Left lung (tissue), 4 donors: ENCODE measurements at regions not wholly inside any gene's neighbourhood (a gene's known extent, or its start where the extent isn't known, plus 50 kb on each side); places are given as distances from the start of the nearest gene placed in this dataset.
A peak's percentile ranks its signal among the peaks of the same experiment; 100 is the strongest.

Source experiments
- ATAC-seq: fragments of 200-7000 bp; cut with Tn5 transposase; one replicate; pipeline ENCODE4 v1.9.1; 2020; ENCODE audit warnings: moderate library complexity
- DNase-seq, 4 donors: peaks; one replicate each; pipeline ENCODE4 v3.0.0-alpha.2; 2013 to 2020
- H3K27ac ChIP-seq, 2 donors: fragments of 200-600 bp; sonication (generic) in 1 of 2; one replicate each; pipeline versions ENCODE4 v1.5.0 to v1.8.0; 2020 to 2021
- H3K27me3 ChIP-seq, 2 donors: fragments of 200-600 bp; sonication (generic) in 1 of 2; one replicate each; pipeline versions ENCODE4 v1.5.0 to v1.8.0; 2020 to 2021
- H3K36me3 ChIP-seq, 2 donors: fragments of 200-600 bp; sonication (generic) in 1 of 2; one replicate each; pipeline versions ENCODE4 v1.5.0 to v1.8.0; 2020 to 2021
- H3K4me1 ChIP-seq, 2 donors: fragments of 200-600 bp; one replicate each; pipeline ENCODE4 v1.8.0; 2021
- H3K4me3 ChIP-seq, 2 donors: fragments of 200-600 bp; sonication (generic) in 1 of 2; one replicate each; pipeline versions ENCODE4 v1.5.0 to v1.8.0; 2020 to 2021; ENCODE audit warnings: mild to moderate bottlenecking in 1 of 2
- H3K9me3 ChIP-seq, 2 donors: fragments of 200-600 bp; sonication (generic) in 1 of 2; one replicate each; pipeline versions ENCODE4 v1.5.0 to v1.8.0; 2020 to 2021
- CTCF ChIP-seq, 2 donors: fragments of 200-600 bp; sonication (generic) in 1 of 2; IDR thresholded peaks; one replicate each; pipeline versions ENCODE4 v1.5.0 to v1.8.0; 2021; ENCODE audit warnings: antibody characterized with exemption in 2 of 2
- intact Hi-C, 2 donors: fragments of 100-400 bp; cut with DNase I; formaldehyde crosslinking; loops; one replicate each; pipeline versions ENCODE4 v1.11.2 to v1.14.2; 2022
- donor health status: DM: no; HTN: yes; CAD: no.
- donor health status: DM: no; HTN: no; CAD: no.

DNA sequence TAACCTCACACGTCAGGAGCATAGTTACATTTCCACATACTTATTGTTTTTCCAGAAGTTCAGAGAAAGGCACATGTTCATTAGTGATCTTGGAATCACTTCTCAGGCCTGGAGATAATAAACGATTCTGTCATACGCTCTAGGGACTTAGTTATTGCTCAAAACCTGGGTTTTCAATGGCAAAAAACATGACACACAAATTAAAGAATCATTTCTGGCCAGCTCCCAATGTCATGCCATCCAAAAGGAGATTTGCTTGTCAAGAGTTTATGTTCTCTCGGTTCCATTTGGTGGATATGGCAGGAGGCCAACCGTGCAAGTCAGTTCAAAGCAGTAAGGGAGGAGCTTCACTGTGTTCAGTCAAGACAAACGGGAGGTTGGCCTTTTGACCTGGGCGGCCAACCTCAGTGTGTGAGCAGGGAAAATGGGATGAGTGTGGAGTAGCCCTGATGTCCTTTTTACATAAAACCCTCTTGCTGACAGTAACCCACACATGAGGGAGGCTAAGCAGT is 123.4 kb downstream of the NXNL2 start:
- H3K36me3 ChIP-seq: no peaks in the 10 kb centered on the region
- H3K27ac ChIP-seq: no peak overlapping the region
- DNase-seq (no peak), ATAC-seq (no peak)
- no peaks in the 10 kb centered on the region for H3K9me3 ChIP-seq
- H3K27me3 ChIP-seq: no peaks in the 10 kb centered on the region
- no peaks in the 10 kb centered on the region for H3K4me1 ChIP-seq
- intact Hi-C loops: no loop called here
- TF ChIP-seq CTCF (IDR thresholded peaks at IDR 0.05): no peak
- H3K4me3 ChIP-seq: no peak overlapping the region

DNA sequence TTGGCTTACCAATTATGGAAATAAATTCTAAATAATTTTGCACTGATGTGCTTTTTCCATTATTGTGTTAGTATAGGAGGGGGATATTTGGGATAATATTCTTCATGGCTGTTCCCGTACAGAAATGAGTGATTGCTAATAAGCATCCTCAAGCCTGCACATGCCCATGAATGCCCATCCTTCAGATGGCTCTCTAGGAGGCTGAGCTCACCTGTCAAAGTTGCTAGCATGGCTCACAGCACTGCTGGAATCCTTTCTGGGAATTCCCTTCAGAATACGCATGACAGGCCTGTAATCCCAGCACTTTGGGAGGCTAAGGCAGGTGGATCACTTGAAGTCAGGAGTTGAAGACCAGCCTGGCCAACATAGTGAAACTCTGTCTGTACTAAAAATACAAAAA is 124.1 kb downstream of the NXNL2 start:
- DNase-seq (no peak), ATAC-seq (no peak)
- H3K27me3 ChIP-seq: no peaks in the 10 kb centered on the region
- no peaks in the 10 kb centered on the region for H3K9me3 ChIP-seq
- H3K36me3 ChIP-seq: no peaks in the 10 kb centered on the region
- H3K4me3 ChIP-seq: no peak overlapping the region
- no peak for TF ChIP-seq CTCF (IDR thresholded peaks at IDR 0.05)
- no peaks in the 10 kb centered on the region for H3K4me1 ChIP-seq
- H3K27ac ChIP-seq: no peak overlapping the region
- intact Hi-C loops: no loop called here

DNA sequence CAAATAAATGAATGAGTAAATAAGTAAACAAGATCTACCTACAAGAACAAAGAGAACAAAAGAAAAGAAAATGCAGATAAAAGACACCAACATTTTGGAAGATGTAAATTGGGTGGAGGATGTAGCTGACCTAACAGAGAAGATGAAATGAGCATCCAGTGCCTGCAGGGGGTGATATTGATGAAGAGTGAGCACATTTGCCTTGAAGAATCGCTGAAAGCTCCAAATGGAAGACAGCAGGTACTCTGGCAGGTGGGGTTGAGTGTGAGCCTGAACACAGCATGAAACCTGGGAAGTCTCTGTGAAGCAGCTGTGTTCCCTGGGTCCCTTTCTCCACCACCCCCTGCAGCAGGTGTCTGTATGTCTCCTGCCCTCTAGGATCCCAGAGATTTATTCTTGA is 125.6 kb downstream of the NXNL2 start:
- no peak overlapping the region for H3K4me3 ChIP-seq
- no peaks in the 10 kb centered on the region for H3K27me3 ChIP-seq
- H3K27ac ChIP-seq: no peak overlapping the region
- peak; percentile 59 for ATAC-seq
- H3K9me3 ChIP-seq: no peaks in the 10 kb centered on the region
- no peaks in the 10 kb centered on the region for H3K4me1 ChIP-seq
- intact Hi-C loops: no loop called here
- no peak for DNase-seq
- TF ChIP-seq CTCF (IDR thresholded peaks at IDR 0.05): no peak
- H3K36me3 ChIP-seq: no peaks in the 10 kb centered on the region

DNA sequence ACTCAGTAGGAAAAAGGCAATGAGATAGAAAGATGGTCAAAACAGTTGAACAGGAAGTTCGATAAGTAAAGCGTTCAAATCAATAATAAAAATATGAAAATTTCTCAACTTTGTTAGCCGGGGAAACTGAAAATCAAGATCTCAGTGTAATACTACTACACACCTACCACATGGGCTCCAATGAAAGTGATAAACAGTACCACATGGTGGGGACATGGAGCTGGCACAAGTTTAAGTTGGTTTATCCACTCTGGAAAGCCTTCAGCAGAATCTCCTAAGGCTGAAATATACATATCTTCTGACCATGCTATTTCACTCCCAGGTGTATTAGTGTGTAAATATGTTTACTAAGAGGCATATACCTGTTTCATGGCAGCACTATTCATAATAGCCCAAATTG is 126.8 kb downstream of the NXNL2 start:
- Histone ChIP-seq H3K4me3 (no peak overlapping the region), H3K36me3 (no peaks in the 10 kb centered on the region), H3K4me1 (no peaks in the 10 kb centered on the region), H3K27me3 (no peaks in the 10 kb centered on the region), H3K9me3 (no peaks in the 10 kb centered on the region), H3K27ac (no peak overlapping the region)
- DNase-seq (no peak), ATAC-seq (no peak)
- intact Hi-C loops: no loop called here
- no peak for TF ChIP-seq CTCF (IDR thresholded peaks at IDR 0.05)

DNA sequence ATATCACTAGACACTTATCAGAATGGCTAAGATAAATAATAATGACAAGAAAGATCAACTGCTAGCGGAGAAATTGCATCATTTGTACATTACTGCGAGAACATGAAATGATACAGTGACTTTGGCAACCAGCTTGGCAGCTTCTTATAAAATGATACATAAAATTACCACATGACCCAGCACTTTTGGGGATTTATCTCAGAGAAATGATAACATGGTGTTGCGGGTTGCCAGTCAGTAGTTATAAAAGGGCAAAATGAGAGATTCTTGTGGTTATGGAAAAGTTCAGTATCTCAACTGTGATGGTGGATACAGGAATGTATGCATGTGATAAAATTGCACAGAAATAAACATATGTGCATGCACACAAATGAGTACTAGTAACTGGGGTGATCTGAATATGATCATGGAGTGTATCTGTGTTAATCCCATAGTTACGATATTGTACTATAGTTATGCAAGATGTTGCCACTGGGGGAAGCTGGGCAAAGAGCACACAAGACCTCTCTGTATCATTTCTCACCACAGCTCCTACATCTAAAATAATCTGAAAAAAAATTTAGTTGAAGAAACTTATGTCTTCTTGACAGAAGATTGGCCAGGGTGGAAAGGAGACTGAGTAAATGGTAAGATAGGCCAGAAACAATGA is 128.9 kb downstream of the NXNL2 start:
- H3K9me3 ChIP-seq: no peaks in the 10 kb centered on the region
- H3K4me1 ChIP-seq: no peaks in the 10 kb centered on the region
- no peak overlapping the region for H3K27ac ChIP-seq
- TF ChIP-seq CTCF (IDR thresholded peaks at IDR 0.05): no peak
- no peaks in the 10 kb centered on the region for H3K36me3 ChIP-seq
- H3K27me3 ChIP-seq: no peaks in the 10 kb centered on the region
- intact Hi-C loops: no loop called here
- DNase-seq (peak in 2 of 4 donors; percentile 34 to 47), ATAC-seq (no peak)
- no peak overlapping the region for H3K4me3 ChIP-seq
